BJ (cell line): ENCODE measurements at regions not wholly inside any gene's neighbourhood (a gene's known extent, or its start where the extent isn't known, plus 50 kb on each side); places are given as distances from the start of the nearest gene placed in this dataset.

Source experiments
- CTCF ChIA-PET: fragments of 350-600 bp; formaldehyde crosslinking; extraction: SDS; loops from one replicate; lab custom pipeline; 2021; ENCODE audit warnings: antibody characterized with exemption, inconsistent platforms; lab: Yijun Ruan, JAX
- POLR2A ChIA-PET: fragments of 300-600 bp; sonication (Branson Sonifier 250); formaldehyde crosslinking; extraction: SDS; loops from one replicate; lab custom pipeline; 2021; ENCODE audit warnings: antibody characterized with exemption; lab: Charles Lee
- DNase-seq: peaks from one replicate; pipeline ENCODE4 v3.0.0-alpha.2; 2011; ENCODE audit warnings: low read depth
- H3K27me3 ChIP-seq: 2 replicates; pipeline ENCODE4 v1.6.0; 2011; ENCODE audit warnings: low read length; ENCODE audit not compliant: control insufficient read depth, insufficient read depth
- H3K36me3 ChIP-seq: 2 replicates; pipeline ENCODE4 v1.5.1; 2011; ENCODE audit warnings: low read length; ENCODE audit not compliant: control insufficient read depth, insufficient read depth
- H3K4me3 ChIP-seq: 2 replicates; pipeline ENCODE4 v1.5.1; 2011; ENCODE audit warnings: low read depth, mild to moderate bottlenecking, control low read depth, low read length
- CTCF ChIP-seq: IDR thresholded peaks from 2 replicates; pipeline ENCODE4 v1.5.1; 2011; ENCODE audit warnings: low read depth, mild to moderate bottlenecking, control low read depth, inconsistent platforms, low read length, moderate library complexity; ENCODE audit not compliant: insufficient read depth

GRCh38 chr2:39587168-39587567 lies 78.5 kb upstream of the TMEM178A start:
- H3K36me3 ChIP-seq = no peaks in the 10 kb centered on the region
- CTCF ChIA-PET = no interaction called here

GRCh38 chr2:39587641-39588040 lies 78.1 kb upstream of the TMEM178A start:
- no peak for DNase-seq
- Histone ChIP-seq H3K4me3 (no peak overlapping the region), H3K27me3 (no peaks in the 10 kb centered on the region), H3K36me3 (no peaks in the 10 kb centered on the region)
- CTCF ChIA-PET = no interaction called here
- no peak for TF ChIP-seq CTCF
- POLR2A ChIA-PET = no interaction called here

More at GRCh38 chr2:39587168-39587567, 78.5 kb upstream of the TMEM178A start:
- POLR2A ChIA-PET = no interaction called here
- no peak for DNase-seq
- no peaks in the 10 kb centered on the region for H3K27me3 ChIP-seq
- no peak for TF ChIP-seq CTCF
- H3K4me3 ChIP-seq = no peak overlapping the region

- Histone ChIP-seq H3K36me3 (no peaks in the 10 kb centered on the region), H3K4me3 (no peak overlapping the region), H3K27me3 (no peaks in the 10 kb centered on the region)
- ChIA-PET POLR2A (interaction anchor here (0.6 to 0.7 kb wide), 2 partner anchors 55 to 69 kb away, joined by 4 to 7 read pairs; no protein-coding TSS in a partner anchor), CTCF (interaction anchor here (0.6 to 4.3 kb wide), 23 partner anchors 9 to 324 kb away, joined by 3 to 53 read pairs (median 5); no protein-coding TSS in a partner anchor)
- TF ChIP-seq CTCF = peak; percentile 83
- DNase-seq = peak; percentile 28
These were observed 72.0 kb upstream of the TMEM178A start for GRCh38 chr2:39593439-39594393.

- no peak for DNase-seq
- no peak for TF ChIP-seq CTCF
- Histone ChIP-seq H3K36me3 (no peaks in the 10 kb centered on the region), H3K4me3 (no peak overlapping the region), H3K27me3 (no peaks in the 10 kb centered on the region)
- ChIA-PET POLR2A (no interaction called here), CTCF (interaction anchor here (0.8 to 4.3 kb wide), 5 partner anchors 9 to 135 kb away, joined by 3 to 53 read pairs (median 5); no protein-coding TSS in a partner anchor)
These were observed 70.6 kb upstream of the TMEM178A start for GRCh38 chr2:39595116-39595515.

GRCh38 chr2:39597314-39597713 lies 68.4 kb upstream of the TMEM178A start:
- CTCF ChIA-PET = interaction anchor here (1.2 kb wide), 1 partner anchor 99 kb away, joined by 5 read pairs; no protein-coding TSS in a partner anchor
- no peaks in the 10 kb centered on the region for H3K27me3 ChIP-seq
- TF ChIP-seq CTCF = no peak

More at GRCh38 chr2:39597314-39597713, 68.4 kb upstream of the TMEM178A start:
- POLR2A ChIA-PET = no interaction called here
- no peak for DNase-seq
- no peak overlapping the region for H3K4me3 ChIP-seq
- no peaks in the 10 kb centered on the region for H3K36me3 ChIP-seq
